GM12892 (cell line): ENCODE measurements at regions not wholly inside any gene's neighbourhood (a gene's known extent, or its start where the extent isn't known, plus 50 kb on each side); places are given as distances from the start of the nearest gene placed in this dataset.

Experiments
- POLR2A ChIP-seq: IDR thresholded peaks from 2 replicates; pipeline ENCODE4 v1.6.1; 2011; ENCODE audit warnings: low read depth, low read length, control low read depth
- POLR2AphosphoS5 ChIP-seq: IDR thresholded peaks from 2 replicates; pipeline ENCODE4 v1.6.1; 2011; ENCODE audit warnings: low read depth, low read length, control low read depth
- TAF1 ChIP-seq: IDR thresholded peaks from 2 replicates; pipeline ENCODE4 v1.6.1; 2011; ENCODE audit warnings: low read depth, mild to moderate bottlenecking, control low read depth, low read length, borderline replicate concordance

DNA sequence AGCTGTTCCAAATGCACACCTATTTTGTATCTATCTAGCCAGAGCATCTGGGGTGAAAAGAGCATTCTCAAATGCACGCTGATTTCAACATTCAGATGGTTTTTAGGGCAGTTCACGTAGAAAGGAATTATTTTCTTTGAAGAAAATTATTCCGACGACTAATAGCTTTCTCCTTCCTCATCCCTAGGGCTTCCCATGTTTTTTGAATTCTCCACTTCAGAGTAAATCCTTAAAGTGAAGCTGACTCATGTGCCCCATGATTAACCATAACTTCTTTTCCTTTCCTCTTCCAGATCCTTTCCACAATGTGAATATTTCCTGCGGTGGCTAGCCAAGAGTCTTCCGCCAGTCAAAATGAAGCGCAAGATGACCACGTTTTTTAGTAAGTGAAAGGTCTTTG is 86.7 kb upstream of the PDHA1 start:
- TF ChIP-seq POLR2A (no peak), POLR2AphosphoS5 (no peak), TAF1 (no peak)
